ENCODE measurements at regions not wholly inside any gene's neighbourhood (a gene's known extent, or its start where the extent isn't known, plus 50 kb on each side); places are given as distances from the start of the nearest gene placed in this dataset.

DNA sequence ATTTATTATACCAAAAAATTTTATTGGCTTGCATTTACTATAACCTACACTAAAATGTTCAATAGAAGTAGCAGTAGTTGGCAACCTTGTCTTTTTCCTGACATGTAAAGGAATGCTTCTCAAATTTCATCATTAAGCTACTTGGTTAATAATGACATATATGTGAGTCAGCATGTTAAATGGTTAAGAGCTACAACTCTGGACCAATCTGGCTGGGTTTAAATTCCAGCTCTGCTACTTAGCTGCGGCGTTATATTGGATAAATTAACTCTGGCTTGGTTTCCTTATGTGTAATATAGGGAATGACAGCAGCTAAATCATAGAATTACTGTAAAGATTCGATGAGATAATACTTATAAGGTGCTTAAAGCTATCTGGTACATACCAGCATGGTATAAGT lies 53.7 kb upstream of the OTOGL start:
- H3K4me1 Mint-ChIP-seq (ENCODE audit: low read depth, unreplicated experiment) = no peaks in the 10 kb centered on the region
- H3K9me3 Mint-ChIP-seq (ENCODE audit: unreplicated experiment) = no peaks in the 10 kb centered on the region
- intact Hi-C loops (cut with micrococcal nuclease; ENCODE audit: unreplicated experiment) = no loop called here
- ChIA-PET POLR2A (no interaction called here), CTCF (no interaction called here)
- TF ChIP-seq, protein P1, sequence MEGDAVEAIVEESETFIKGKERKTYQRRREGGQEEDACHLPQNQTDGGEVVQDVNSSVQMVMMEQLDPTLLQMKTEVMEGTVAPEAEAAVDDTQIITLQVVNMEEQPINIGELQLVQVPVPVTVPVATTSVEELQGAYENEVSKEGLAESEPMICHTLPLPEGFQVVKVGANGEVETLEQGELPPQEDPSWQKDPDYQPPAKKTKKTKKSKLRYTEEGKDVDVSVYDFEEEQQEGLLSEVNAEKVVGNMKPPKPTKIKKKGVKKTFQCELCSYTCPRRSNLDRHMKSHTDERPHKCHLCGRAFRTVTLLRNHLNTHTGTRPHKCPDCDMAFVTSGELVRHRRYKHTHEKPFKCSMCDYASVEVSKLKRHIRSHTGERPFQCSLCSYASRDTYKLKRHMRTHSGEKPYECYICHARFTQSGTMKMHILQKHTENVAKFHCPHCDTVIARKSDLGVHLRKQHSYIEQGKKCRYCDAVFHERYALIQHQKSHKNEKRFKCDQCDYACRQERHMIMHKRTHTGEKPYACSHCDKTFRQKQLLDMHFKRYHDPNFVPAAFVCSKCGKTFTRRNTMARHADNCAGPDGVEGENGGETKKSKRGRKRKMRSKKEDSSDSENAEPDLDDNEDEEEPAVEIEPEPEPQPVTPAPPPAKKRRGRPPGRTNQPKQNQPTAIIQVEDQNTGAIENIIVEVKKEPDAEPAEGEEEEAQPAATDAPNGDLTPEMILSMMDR (IDR thresholded peaks at IDR 0.05; ENCODE audit: insufficient read depth in 1 of 2, low read depth in 1 of 2, low read length in 1 of 2, severe bottlenecking in 1 of 2, unreplicated experiment in 1 of 2) = no peak
- no peak overlapping the region for H3K4me3 Mint-ChIP-seq (ENCODE audit: unreplicated experiment)
- H3K4me3 ChIP-seq (ENCODE audit: low read depth, low read length) = no peak overlapping the region
- no TSS peak for BruUV-seq (replicated peaks)
- no peaks in the 10 kb centered on the region for H3K27me3 ChIP-seq (replicated peaks; ENCODE audit: control insufficient read depth, insufficient read depth, low read length)
- H3K36me3 ChIP-seq (ENCODE audit: control insufficient read depth, insufficient read depth, low read length) = no peaks in the 10 kb centered on the region
- peaks cover 3% of the 10 kb centered on the region for H3K27me3 Mint-ChIP-seq (ENCODE audit: insufficient read depth, unreplicated experiment)
- H3K27ac Mint-ChIP-seq (ENCODE audit: unreplicated experiment) = no peak overlapping the region
- H3K36me3 Mint-ChIP-seq (ENCODE audit: insufficient read depth, unreplicated experiment) = no peaks in the 10 kb centered on the region
- DNase-seq = no peak
- no peaks in the 10 kb centered on the region for H3K4me1 ChIP-seq
- H3K9me3 ChIP-seq = no peaks in the 10 kb centered on the region

- Mint-ChIP-seq H3K27me3 (ENCODE audit: insufficient read depth, unreplicated experiment) (peaks cover 3% of the 10 kb centered on the region), H3K27ac (ENCODE audit: unreplicated experiment) (no peak overlapping the region), H3K4me1 (ENCODE audit: low read depth, unreplicated experiment) (no peaks in the 10 kb centered on the region), H3K9me3 (ENCODE audit: unreplicated experiment) (no peaks in the 10 kb centered on the region), H3K4me3 (ENCODE audit: unreplicated experiment) (no peak overlapping the region), H3K36me3 (ENCODE audit: insufficient read depth, unreplicated experiment) (no peaks in the 10 kb centered on the region)
- TF ChIP-seq, protein P1 (IDR thresholded peaks at IDR 0.05; ENCODE audit: insufficient read depth in 1 of 2, low read depth in 1 of 2, low read length in 1 of 2, severe bottlenecking in 1 of 2, unreplicated experiment in 1 of 2) = no peak
- no peak overlapping the region for H3K4me3 ChIP-seq (ENCODE audit: low read depth, low read length)
- H3K4me1 ChIP-seq = no peaks in the 10 kb centered on the region
- no peaks in the 10 kb centered on the region for H3K36me3 ChIP-seq (ENCODE audit: control insufficient read depth, insufficient read depth, low read length)
- POLR2A ChIA-PET = no interaction called here
- intact Hi-C loops (cut with micrococcal nuclease; ENCODE audit: unreplicated experiment) = no loop called here
- H3K9me3 ChIP-seq = no peaks in the 10 kb centered on the region
- DNase-seq = no peak
- no peaks in the 10 kb centered on the region for H3K27me3 ChIP-seq (replicated peaks; ENCODE audit: control insufficient read depth, insufficient read depth, low read length)
- CTCF ChIA-PET = no interaction called here
- BruUV-seq (replicated peaks) = no TSS peak
These were observed 54.7 kb upstream of the OTOGL start for GRCh38 chr12:80044694-80045046.

GRCh38 chr12:80041692-80042091 lies 57.6 kb upstream of the OTOGL start:
- H3K9me3 ChIP-seq = no peaks in the 10 kb centered on the region
- Mint-ChIP-seq H3K4me1 (ENCODE audit: low read depth, unreplicated experiment) (no peaks in the 10 kb centered on the region), H3K27ac (ENCODE audit: unreplicated experiment) (no peak overlapping the region), H3K36me3 (ENCODE audit: insufficient read depth, unreplicated experiment) (no peaks in the 10 kb centered on the region), H3K4me3 (ENCODE audit: unreplicated experiment) (no peak overlapping the region), H3K27me3 (ENCODE audit: insufficient read depth, unreplicated experiment) (no peaks in the 10 kb centered on the region), H3K9me3 (ENCODE audit: unreplicated experiment) (no peaks in the 10 kb centered on the region)
- ChIA-PET CTCF (no interaction called here), POLR2A (no interaction called here)
- H3K27me3 ChIP-seq (replicated peaks; ENCODE audit: control insufficient read depth, insufficient read depth, low read length) = no peaks in the 10 kb centered on the region
- no peaks in the 10 kb centered on the region for H3K36me3 ChIP-seq (ENCODE audit: control insufficient read depth, insufficient read depth, low read length)
- TF ChIP-seq, protein P1 (IDR thresholded peaks at IDR 0.05; ENCODE audit: insufficient read depth in 1 of 2, low read depth in 1 of 2, low read length in 1 of 2, severe bottlenecking in 1 of 2, unreplicated experiment in 1 of 2) = no peak
- BruUV-seq (replicated peaks) = no TSS peak
- DNase-seq = no peak
- intact Hi-C loops (cut with micrococcal nuclease; ENCODE audit: unreplicated experiment) = no loop called here
- no peaks in the 10 kb centered on the region for H3K4me1 ChIP-seq
- H3K4me3 ChIP-seq (ENCODE audit: low read depth, low read length) = no peak overlapping the region
